22Rv1 (cell line): ENCODE measurements at regions not wholly inside any gene's neighbourhood (a gene's known extent, or its start where the extent isn't known, plus 50 kb on each side); places are given as distances from the start of the nearest gene placed in this dataset.

Source experiments
- H3K27ac ChIP-seq: fragments of 450-650 bp; 2 replicates; pipeline ENCODE4 v1.5.1; 2017
- ZFX ChIP-seq: fragments of 450-650 bp; IDR thresholded peaks from 2 replicates; pipeline ENCODE4 v1.6.1; 2017; ENCODE audit warnings: antibody characterized with exemption, borderline replicate concordance
- TF ChIP-seq, protein P1 (sequence below): fragments of 450-650 bp; IDR thresholded peaks from 2 replicates; pipeline ENCODE4 v1.5.1; 2017; ENCODE audit warnings: mild to moderate bottlenecking

DNA sequence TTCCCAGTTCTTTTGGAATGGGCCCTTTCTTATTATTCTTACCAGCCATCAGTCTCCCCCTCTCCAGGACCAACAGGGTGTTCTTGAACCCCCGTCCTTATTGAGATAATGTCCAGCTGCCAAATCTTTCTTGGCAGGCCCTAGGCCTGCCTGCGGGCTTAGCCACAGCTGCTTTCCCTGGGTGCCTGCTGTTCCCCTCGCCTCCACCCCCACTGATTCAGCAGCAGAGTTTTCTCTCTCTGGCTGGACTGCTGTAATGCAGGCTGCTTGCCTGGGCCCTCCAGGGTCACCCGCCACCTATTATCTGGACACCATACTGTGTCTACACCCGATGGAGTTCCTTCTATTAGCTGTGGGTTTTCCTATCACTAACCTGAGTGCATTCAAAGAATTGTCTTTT, 395.4 kb upstream of the ATP5MC3 start:
- no peak for TF ChIP-seq ZFX
- TF ChIP-seq, protein P1, sequence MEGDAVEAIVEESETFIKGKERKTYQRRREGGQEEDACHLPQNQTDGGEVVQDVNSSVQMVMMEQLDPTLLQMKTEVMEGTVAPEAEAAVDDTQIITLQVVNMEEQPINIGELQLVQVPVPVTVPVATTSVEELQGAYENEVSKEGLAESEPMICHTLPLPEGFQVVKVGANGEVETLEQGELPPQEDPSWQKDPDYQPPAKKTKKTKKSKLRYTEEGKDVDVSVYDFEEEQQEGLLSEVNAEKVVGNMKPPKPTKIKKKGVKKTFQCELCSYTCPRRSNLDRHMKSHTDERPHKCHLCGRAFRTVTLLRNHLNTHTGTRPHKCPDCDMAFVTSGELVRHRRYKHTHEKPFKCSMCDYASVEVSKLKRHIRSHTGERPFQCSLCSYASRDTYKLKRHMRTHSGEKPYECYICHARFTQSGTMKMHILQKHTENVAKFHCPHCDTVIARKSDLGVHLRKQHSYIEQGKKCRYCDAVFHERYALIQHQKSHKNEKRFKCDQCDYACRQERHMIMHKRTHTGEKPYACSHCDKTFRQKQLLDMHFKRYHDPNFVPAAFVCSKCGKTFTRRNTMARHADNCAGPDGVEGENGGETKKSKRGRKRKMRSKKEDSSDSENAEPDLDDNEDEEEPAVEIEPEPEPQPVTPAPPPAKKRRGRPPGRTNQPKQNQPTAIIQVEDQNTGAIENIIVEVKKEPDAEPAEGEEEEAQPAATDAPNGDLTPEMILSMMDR = no peak
- no peak overlapping the region for H3K27ac ChIP-seq

DNA sequence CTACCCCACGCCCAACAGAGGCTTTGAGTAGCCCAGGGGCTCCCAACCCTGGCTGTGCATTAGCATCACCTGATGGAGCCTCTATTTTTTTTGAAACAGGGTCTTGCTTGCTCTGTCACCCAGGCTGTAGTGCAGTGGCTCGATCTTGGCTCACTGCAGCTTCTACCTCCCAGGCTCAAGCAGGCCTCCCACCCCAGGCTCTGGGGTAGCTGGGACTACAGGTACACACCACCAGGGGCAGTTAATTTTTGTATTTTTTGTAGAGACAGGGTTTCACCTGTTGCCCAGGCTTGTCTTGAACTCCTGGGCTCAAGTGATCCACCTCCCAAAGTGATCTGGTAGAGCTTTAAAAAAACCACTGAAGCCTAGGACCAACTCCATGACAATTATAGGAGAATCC, 394.8 kb upstream of the ATP5MC3 start:
- TF ChIP-seq, protein P1 = no peak
- TF ChIP-seq ZFX = no peak
- H3K27ac ChIP-seq = no peak overlapping the region

DNA sequence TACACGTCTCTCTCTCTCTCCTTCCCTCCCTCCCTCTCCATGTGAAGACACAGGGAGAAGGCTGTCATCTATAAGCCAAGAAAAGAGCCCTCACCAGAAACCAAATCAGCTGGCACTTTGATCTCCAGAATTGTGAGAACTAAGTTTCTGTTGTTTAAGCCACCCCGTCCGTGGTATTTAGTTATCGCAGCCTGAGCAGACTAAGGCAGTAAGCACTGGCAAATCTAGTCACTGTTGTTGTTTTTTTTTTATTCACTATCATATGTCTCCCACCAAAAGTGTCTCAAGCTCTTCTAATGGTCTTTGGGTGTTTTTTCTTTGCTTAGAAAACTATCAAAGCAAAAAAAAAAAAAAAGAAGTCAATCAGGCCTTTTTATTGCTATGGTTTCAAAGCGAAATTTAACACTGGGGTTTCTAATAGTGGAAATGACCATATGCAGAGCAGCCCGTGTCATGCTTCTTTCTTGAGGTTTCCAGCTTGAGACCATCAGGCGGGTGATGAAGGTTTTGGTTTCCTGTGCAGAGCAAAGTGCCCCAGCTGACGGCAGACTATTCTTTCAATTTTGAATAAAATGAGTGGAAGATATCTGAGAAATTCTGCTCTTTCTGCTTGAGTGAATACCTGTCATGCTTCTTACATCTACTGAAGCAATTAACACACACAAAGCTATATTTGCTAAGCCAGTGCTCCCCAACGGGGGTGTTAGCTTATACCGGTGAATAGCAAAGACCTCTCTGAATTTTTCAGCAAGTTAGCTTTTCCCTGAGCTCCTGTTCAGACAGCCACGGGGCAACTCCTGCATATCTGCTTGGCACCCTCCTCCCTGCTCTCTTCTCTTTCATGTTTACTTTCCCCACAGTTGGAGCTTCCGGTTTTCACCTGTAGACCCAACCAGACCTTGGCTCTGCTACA, 394.1 kb upstream of the ATP5MC3 start:
- H3K27ac ChIP-seq = no peak overlapping the region
- no peak for TF ChIP-seq ZFX

DNA sequence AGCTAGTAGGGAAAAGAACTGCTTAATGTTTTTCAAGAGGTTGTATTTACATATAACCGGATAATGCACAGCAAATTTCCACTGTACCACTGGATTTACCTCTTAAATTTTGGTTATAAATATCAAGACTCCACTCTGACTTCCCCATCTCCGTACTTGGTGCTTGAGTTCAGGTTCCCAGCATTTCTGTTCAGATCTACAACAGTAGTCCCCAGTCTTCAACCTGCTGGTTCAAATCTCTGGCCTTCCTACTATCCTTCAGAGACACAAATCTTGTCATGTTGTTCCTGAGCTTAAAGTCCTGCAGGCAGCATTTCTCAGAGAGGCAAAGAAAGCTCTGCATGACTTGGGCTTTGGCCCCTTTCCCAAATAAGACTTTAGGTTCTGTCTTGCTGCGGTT, 392.6 kb upstream of the ATP5MC3 start:
- TF ChIP-seq ZFX = no peak
- TF ChIP-seq, protein P1 = no peak
- H3K27ac ChIP-seq = no peak overlapping the region

DNA sequence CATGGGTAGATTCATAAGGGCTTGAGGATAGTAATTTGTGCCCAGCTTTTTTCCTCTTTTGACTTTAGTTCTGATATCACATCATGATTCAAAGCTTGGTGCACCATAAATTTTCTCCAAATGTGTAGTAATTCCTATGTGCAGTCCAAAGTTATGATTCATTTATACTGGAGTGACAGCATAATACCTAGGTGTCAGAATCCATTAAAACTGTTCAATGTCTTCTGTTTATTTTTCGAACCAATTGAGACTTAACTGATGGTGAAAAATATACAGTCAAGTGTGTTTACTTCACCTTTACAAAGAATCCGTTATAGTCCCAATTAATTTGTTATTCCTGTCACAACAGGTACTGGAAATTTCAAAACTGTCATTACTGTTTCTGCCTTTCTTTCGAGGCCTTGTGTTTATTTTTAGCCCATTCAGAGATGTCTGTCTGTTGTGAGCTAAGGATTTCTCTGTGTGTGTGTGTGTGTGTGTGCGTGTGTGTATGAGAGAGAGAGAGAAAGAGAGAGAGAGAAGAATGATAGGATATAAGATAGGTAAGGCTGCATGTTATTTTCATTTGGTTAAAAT, 389.7 kb upstream of the ATP5MC3 start:
- TF ChIP-seq ZFX = no peak
- TF ChIP-seq, protein P1 = no peak
- H3K27ac ChIP-seq = no peak overlapping the region

DNA sequence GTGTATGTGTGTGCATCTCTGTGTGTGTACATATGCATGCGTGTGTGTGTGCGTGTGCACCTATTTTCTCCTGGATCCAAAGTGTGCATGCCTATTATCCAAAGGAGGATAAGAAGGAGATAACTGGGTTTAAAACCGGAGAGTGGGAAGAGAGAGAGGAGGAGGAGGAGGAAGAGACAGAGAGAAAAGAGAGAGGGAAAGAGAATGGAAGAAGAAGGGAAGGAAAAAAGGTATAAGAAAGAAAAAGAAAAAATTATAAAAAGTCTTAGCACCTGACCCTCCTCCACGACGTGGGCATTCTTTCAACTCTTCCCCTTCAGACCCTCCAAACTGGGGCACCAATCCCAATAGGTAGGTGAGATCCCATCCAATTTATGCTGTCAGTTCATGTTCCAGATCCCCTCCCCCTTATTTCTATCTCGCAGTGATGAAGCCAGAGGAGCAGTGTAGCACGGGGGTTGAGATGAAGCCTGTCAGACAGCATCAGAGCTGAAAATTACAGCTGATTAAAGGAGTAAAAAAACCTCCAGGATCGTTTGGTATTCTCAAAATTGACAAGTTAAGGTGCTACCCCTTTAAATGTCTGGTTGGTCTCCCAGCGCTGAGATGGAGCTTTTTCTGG, 386.7 kb upstream of the ATP5MC3 start:
- H3K27ac ChIP-seq = no peak overlapping the region
- TF ChIP-seq, protein P1 = no peak
- no peak for TF ChIP-seq ZFX

DNA sequence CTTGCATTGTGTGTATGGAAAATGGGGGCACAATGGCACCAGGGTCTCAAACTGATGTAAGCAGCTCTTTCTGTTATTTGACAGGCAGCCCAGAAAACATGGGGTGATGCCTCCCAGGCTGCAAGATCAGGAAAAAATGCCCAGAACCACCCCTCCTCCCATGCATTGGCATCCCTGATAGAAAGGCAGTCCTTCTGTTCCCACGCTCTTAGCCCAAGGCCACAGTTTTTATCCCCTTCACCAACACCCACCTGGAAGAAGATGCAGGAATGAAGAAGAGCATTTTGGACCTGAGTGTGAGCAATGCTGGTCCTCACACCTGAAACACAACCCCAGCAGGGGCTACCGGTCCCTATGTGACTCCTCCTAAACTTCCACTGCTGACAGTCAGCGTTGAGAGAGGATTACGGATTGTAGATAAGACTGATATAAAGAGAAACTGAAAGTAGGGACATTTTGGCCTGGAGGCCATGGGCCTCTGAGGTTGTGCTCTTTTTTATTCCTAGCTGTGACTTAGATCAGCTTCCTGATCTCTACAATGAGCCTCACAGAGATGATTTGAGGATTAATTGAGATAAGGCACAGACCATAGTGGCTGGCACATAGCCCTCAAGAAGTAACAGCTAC, 386.0 kb upstream of the ATP5MC3 start:
- TF ChIP-seq, protein P1 = no peak
- TF ChIP-seq ZFX = no peak

More for the DNA sequence above, 386.0 kb upstream of the ATP5MC3 start:
- H3K27ac ChIP-seq = no peak overlapping the region
